ENCODE measurements at regions not wholly inside any gene's neighbourhood (a gene's known extent, or its start where the extent isn't known, plus 50 kb on each side); places are given as distances from the start of the nearest gene placed in this dataset.
"Not testable (repeated sequence)": the region's sequence is repeated elsewhere in the genome, so short reads cannot be mapped to it uniquely, and the experiment has no call there.

DNA sequence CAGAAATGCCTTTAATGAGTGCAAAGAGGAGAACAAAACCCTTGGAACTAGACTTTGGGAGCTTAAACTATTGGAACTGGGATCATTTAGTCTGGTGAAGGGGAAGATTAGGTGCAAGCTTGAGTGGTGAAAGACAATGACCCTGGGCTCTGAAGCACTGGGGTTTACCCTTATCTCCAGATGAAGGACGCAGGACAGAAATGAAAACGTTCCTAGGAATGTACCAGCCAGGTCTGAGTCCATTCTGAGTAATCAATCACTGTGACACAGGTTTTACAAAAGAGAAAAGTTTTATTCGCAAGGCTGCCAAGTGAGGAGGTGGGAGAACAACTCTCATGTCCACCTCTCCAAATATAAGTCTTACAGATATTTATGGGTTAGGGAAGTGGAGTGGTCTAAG, 249.1 kb downstream of the LRIG3 start:
- DNase-seq = no peak

DNA sequence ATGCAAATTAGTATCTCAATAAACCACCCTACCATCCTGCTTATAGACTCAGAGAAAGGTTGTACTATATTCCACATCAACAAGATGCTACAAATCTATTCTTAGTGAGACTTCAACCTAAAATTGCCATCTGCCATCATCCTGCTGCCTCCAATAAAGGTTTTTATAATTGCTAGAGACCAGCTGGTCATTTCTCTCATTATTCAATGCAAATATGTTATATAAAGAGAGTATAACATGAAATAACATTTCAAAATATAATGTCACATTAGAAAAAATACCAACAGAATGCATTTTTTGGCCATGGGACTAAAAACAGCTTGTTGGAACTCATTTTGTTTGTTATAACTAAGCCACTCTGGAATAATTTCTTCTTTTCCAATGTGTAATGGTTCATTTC, 247.3 kb downstream of the LRIG3 start:
- DNase-seq = no peak

DNA sequence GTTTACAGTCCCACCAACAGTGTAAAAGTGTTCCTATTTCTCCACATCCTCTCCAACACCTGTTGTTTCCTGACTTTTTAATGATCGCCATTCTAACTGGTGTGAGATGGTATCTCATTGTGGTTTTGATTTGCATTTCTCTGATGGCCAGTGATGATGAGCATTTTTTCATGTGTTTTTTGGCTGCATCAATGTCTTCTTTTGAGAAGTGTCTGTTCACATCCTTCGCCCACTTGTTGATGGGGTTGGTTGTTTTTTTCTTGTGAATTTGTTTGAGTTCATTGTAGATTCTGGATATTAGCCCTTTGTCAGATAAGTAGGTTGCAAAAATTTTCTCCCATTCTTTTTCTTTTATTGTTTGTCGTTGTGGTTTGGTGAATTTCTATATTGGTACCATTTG, 242.5 kb downstream of the LRIG3 start:
- DNase-seq = not testable (repeated sequence)

DNA sequence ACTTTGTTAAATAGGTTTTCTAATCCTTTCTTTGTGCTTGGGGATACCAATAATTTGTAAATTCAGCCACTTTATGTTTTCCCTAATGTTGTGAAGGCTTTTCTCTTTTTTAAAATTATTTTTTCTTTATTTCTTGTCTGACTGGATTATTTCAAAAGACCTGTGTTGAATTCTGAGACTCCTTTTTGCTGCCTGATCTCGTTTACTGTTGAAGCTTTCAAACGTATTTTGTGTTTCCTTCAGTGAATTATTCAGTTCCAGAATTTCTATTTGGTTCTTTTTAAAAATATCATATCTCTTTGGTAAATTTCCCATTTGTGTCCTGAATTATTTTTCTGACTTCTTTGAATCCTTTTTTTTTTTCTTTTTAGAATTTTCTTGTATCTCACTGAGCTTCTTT, 241.6 kb downstream of the LRIG3 start:
- no peak for DNase-seq

DNA sequence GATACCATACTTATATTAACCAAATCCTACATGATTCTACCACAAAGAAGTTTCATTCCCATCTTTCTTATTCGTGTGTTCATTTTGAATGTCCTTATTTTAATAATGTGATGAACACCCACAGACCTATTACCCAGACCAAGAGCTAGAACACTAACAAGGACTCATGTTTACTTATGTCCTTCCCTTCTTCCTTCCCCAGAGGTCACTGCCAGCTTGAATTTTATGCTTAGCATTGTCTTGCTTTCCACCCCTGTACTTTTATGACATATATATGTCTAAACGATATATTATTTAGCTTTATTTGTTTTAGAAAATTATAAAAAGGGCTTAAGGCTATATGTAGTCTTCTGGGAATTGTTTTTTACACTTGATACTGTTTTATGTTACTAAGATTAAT, 238.6 kb downstream of the LRIG3 start:
- DNase-seq = no peak

DNA sequence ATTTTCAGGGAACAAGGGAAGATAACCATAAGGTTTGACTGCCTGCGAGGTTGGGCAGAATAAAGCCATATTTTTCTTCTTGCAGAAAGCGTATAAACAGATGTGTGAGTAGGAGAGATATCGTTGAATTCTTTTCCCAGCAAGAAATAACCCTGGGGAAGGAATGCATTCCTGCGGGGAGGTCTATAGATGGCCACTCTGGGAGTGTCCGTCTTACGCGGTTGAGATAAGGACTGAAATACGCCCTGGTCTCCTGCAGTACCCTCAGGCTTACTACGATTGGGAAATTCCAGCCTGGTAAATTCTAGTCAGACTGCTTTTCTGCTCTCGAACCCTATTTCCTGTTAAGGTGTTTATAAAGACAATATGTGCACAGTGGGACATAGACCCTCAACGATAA, 225.0 kb downstream of the LRIG3 start:
- DNase-seq = no peak

DNA sequence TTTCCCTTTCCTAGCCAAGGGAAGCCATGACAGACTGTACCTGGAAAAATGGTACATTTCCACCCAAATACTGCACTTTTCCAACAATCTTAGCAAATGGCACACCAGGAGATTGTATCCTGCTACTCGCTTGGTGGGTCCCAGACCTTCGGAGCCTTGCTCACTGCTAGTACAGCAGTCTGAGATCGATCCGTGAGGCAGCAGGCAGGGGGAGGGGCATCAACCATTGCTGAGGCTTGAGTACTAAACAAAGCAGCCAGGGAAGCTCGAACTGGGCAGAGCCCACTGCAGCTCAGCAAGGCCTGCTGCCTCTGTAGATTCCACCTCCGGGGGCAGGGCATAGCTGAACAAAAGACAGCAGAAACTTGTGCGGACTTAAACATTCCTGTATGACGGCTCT, 218.8 kb downstream of the LRIG3 start:
- DNase-seq = no peak

DNA sequence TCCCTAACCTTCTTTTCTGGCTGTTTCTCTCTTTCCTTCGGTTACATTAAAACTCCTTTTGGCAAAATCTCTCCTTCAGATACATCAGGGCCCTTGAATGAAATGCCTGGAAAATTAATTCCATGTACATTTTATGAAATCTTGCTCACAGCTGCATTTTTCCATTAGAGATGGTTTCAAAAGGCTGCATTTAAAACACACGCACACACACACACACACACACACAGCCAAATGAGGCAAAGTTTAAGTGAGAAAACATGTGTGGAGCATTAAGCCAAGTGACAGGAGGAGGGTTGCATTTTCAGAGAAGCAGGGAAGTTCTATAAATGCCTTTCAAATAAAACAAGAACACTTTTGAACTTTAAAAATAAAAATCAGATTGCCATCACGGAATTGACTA, 216.4 kb downstream of the LRIG3 start:
- no peak for DNase-seq

DNA sequence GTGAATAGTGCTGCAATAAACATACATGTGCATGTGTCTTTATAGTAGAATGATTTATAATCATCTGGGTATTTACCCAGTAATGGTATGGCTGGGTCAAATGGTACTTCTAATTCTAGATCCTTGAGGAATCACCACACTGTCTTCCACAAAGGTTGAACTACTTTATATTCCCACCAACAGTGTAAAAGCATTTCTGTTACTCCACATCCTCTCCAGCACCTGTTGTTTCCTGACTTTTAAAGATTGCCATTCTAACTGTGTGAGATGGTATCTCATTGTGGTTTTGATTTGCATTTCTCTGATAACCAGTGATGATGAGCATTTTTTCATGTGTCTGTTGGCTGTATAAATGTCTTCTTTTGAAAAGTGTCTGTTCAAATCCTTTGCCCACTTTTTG, 215.5 kb downstream of the LRIG3 start:
- not testable (repeated sequence) for DNase-seq

DNA sequence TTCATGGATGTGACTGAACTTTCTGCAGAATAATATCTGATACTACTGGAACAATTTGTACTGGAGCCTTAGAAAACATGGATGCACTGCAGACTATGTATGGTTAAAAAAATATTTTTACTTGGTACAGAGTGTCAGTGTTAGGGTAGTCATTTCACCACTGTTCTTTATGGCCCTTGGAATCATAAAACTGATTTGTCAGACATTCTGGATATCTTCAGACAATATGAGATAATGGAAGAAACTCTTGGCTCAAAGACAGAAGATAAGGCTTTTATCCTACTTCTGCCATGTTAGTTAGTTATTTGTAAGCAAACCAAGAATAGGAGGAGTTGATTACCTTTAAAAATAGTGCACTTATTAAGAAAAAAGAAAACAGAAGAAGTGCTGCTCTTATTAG, 209.4 kb downstream of the LRIG3 start:
- no peak for DNase-seq

DNA sequence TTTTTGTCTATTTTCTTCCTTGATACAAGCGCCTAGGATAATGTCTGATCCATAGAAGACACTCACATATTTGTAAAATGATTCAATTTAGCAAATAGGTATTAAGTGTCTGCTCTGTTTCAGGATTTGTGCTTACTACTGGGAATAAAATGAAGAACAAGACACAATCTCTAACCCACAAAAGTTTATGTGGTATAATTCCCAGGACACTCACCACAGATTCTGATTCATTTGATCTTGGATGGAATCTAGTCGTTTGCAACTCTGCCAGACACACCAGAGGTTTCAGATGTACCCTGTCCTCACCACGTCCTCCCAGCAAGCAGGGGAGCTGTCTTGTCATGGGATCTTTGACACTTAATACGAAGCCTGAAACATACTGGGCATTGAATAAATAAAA, 208.3 kb downstream of the LRIG3 start:
- no peak for DNase-seq

DNA sequence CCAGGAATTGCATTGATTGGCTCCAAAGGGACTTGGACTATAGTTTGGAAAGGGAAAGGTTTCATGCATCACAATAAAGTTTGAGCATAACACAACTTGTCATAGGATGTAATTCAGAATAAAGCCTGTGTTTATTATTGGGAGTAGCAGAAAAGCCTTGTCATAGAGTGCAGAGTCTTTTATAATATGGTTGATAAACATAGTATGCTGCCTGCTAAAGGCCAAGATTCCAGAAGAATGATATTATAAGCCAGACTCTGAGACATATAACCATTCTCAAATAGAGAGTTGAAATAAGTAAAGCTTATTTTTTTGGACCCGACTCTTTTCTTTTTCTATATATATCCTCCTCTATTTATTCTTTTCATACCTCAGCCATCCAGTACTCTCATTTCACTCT, 207.3 kb downstream of the LRIG3 start:
- no peak for DNase-seq

DNA sequence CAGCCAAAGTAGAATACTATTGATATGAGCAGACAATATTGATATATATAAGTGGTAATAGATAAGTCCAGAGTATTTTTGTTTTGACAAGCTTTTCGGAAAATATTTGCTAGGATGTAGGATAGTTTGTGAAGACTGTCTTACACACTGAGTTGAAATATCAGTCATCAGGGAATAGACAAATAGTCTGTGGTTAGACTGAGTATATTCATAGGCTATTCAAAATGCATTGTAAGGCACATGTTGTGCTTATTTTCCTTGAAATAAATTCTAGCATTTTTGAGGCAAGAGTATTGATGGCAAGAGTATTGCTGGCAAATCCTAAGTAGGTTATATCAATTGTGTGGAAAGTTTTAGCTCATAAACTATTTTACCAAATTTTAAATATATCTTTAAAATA, 201.1 kb downstream of the LRIG3 start:
- DNase-seq = no peak

DNA sequence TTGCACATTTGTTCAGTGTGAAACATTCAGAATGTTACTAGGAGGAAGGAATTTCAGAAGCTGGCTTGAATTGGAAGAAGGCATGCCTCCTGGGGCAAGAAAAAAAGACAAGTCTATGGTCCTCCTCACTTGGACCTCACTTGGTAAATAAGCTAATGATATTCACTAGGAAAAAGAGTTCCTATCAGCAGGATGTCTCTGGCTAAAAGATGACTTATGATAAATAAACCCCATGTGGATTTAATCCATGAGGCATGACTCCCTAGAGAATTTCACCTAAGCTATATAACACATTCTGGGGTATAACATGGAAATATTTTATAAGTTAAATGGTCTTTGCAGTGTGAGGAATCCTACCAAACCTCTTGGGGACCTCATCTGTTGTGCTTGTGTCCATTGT, 199.9 kb downstream of the LRIG3 start:
- no peak for DNase-seq

DNA sequence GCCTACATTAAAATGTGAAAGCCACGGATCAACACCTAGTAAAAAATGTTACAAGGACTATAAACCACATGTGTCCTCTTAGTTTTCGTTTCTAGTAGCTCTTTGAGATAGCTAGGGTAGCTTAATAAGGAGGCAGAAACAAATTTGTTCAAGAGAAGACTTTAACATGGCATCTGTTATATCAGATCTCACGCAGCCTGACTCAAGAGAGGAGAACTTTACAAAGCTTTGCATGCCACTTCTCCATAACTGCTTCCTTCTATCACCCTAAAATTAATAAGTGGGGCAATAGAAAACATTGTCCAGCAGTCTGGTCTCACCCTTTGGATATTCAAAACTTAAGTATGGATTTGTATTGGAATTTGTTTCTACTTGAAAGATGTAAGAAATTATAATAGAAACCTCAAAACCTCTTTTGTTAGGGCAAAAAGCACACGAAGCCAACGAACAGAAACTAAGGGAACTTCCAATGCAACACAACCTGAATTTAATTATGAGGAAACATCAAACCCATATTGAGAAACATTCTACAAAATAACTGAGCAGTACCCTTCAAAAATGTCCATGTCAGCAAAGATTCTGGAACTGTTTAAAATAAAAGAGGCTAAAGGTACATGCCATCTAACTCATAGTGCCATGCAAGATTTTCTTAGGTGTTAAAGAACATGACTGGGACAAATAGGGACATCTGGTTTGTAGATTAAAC, 194.8 kb downstream of the LRIG3 start:
- no peak for DNase-seq

DNA sequence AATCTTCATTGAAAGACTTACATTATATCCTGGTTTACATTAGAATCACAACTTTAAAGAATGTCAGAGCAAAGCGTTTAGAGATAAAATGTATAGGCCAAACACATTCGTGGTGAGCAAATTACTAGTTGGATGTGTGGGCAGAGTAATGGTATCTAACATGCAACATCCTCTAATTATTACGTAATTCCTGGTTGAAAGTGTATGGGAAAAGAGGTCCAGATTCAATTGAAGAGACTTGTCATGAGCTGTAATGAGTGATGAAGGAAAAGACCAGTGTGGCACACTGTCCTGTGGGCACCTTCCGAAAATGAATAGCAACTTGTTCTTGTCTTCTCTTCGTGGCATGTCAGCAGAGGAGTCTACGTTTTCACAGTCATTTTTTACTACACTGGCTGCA, 192.8 kb downstream of the LRIG3 start:
- DNase-seq = peak in 1 of 2 experiments; percentile 5

DNA sequence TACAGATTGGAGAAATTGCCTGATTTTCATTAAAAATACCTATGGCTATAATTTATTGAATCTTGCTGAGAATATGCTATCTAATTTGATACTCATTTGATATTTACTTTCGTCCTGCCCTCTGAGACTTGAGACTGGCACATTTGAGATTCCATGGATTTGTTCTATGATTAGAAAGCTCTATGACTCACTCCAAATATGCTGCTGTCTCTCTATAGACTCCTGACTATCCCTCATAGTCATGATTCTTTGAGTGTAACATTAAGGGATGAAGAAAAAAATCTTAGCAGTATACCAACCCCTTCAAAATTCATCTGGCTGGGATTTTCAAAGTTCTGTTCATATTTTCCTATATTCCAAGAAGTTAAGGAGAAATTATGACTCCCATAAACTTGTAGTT, 191.9 kb downstream of the LRIG3 start:
- DNase-seq = no peak

DNA sequence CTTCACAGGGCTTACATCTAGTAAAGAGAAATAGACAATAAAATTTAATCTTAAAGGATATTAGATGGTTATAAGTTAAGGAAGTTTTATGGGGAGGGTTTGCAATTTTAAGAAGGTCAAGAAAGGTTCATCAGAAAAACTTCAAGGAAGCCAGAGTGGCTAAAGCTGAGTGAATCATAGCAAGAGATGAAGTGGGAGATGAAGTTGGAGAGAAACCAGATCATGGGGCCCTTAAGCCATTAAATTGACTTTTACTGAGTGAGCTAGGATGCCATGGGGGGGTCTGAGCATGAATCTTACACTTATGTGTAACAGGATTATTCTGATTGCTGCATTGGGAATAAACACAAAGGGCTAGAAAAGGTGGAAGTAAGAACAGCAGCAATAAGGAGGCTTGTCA, 189.2 kb downstream of the LRIG3 start:
- no peak for DNase-seq

DNA sequence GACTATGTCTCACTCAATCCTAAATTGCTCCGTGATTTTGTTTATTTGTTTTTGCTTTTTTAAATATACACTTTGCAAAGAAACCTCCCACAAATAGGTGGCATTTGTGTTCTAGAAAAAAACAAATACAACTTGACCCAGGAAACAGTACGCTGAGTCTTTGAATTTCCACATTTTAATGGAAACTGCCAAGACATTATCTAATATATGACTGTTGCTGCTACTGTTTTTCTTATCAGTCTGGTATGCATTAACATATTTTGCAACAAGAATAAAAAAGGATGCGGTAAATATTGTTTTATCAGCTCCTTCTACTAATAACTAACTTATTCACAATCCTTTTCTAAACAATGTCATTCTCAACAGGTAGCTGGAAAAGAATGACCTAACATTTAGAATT, 187.4 kb downstream of the LRIG3 start:
- no peak for DNase-seq

DNA sequence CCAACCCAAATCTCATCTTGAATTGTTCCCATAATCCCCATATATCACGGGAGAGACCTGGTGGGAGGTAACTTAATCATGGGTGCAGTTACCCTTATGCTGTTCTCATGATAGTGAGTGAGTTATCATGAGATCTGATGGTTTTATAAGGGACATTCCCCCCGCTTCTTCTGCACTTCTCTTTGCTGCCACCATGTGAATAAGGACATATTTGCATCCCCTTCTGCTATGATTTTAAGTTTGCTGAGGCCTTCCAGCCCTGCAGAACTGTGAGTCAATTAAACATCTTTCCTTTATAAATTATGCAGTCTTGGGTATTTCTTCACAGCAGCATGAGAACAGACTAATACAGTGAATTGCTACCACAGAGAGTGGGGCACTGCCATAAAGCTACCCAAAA, 179.1 kb downstream of the LRIG3 start:
- no peak for DNase-seq

DNA sequence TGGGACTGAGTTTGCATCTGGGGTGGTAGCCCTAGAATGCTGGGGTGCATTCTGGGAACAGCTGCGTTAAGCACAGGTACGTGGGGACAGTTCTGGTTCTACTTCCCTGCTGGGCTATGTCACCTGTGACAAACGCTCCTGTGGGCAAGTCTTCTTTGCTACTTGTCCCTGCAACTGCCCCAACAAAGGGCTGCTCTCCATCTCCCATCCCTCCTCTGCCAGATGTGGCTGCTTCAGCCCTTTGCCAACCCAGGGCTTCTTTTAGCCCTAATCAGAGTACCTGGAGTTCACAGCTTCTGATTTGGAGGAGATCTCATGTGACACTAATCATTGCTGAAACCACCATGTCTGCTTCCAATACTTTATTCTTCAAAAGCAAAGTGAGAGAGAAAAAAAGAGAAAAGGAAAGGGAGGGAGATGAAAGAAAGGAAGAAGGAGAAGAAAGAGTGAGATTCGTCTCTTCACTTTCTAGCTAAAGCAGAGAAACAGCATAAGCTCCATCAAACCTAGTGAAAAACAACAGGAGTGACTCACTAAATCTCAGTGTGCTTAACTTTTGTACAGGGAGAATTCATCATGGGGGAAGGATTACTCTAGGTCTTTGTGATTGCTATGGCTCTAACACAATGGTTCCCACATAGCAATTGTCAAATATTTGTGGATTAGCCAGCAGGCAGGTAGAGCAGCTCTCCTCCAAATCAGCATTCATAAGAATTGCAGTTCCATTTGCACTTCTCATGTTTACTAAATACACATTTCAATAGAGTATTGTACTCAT, 174.8 kb downstream of the LRIG3 start:
- no peak for DNase-seq

DNA sequence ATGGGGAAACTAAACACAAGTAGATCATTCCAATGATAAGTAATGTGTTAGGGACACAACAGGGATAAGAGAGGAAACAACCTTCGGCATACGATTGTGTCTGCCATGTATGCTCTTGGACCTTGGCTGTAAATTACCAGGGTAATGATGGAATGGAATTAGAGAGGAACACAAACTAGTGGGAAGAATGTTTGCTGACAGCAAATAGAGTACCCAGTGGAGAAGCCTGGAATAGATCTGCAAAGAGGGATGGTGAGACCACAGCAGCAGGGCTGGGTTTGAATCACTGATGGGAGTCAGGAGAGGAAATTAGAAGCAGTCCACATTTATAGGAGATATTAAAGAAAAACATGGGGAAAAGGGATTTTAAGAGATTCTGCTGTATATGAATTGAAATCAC, 172.8 kb downstream of the LRIG3 start:
- DNase-seq = no peak

DNA sequence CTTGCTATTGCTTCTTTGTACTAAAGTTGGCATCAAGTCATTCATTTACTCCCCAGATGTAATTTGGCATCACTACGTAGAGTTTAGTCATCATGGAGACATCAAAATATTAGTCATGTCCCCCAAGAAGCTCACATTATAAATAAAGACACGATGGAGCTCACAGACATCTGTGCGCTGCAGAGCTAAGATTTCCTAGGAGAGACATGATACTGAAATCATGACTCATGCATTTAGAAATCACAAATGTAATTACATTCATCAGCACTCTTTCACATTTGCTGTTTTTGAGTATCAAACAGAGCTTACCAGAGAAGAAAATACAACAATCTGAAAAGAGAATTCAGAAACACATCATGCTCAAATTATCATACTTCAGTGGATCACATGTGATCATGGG, 169.8 kb downstream of the LRIG3 start:
- DNase-seq = no peak

DNA sequence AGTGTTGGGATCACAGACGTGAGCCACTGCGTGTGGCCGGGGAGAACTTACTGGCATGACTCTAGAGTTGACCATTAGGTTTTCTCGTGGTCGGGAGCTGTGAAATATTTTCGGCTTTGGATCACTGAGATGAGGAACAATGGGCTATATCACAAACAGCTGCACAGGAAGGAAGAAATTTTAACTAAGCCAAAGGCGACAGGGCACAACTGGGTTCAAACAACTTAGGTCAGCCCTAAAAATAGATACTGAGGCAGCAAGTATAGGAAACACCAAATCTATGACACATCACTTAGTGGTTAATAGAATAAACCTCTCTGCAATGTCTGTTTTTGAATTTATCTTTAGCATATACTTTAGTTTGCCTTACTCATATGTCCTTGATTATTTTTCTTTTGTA, 162.9 kb downstream of the LRIG3 start:
- DNase-seq = no peak

DNA sequence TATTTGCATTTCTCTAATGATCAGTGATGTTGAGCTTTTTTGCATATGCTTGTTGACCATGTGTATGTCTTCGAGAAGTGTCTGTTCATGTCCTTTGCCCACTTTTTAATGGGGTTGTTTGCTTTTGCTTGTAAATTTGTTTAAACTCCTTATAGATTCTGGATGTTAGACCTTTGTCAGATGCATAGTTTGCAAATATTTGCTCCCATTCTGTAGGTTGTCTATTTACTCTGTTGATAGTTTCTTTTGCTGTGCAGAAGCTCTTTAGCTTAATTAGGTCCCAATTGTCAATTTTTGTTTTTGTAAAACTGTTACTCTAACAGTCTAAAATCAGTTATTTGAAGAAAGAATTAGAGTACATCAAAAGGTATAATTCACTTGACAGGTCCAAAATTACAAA, 160.6 kb downstream of the LRIG3 start:
- not testable (repeated sequence) for DNase-seq

All from AML-193 (cell line).